Endothelial cell (in vitro differentiated cells): ENCODE measurements at regions not wholly inside any gene's neighbourhood (a gene's known extent, or its start where the extent isn't known, plus 50 kb on each side); places are given as distances from the start of the nearest gene placed in this dataset.

Source experiments
- DNase-seq: peaks from one replicate; pipeline ENCODE4 v3.0.0; 2021; ENCODE audit warnings: low spot score
- H3K27ac Mint-ChIP-seq: one replicate; pipeline ENCODE4 v1.8.0; 2021; ENCODE audit warnings: mixed read lengths, inconsistent platforms; ENCODE audit not compliant: unreplicated experiment
- H3K27me3 Mint-ChIP-seq: one replicate; pipeline ENCODE4 v1.8.0; 2021; ENCODE audit warnings: mild to moderate bottlenecking, moderate library complexity, mixed read lengths, inconsistent platforms; ENCODE audit not compliant: unreplicated experiment
- H3K36me3 Mint-ChIP-seq: one replicate; pipeline ENCODE4 v1.8.0; 2021; ENCODE audit warnings: mild to moderate bottlenecking, low read depth, mixed read lengths, inconsistent platforms; ENCODE audit not compliant: unreplicated experiment
- H3K4me1 Mint-ChIP-seq: one replicate; pipeline ENCODE4 v1.8.0; 2021; ENCODE audit warnings: mild to moderate bottlenecking, mixed read lengths, inconsistent platforms; ENCODE audit not compliant: unreplicated experiment
- H3K4me3 Mint-ChIP-seq: one replicate; pipeline ENCODE4 v1.8.0; 2021; ENCODE audit warnings: mild to moderate bottlenecking, mixed read lengths, inconsistent platforms; ENCODE audit not compliant: unreplicated experiment
- H3K9me3 Mint-ChIP-seq: one replicate; pipeline ENCODE4 v1.8.0; 2021; ENCODE audit warnings: mixed read lengths, inconsistent platforms; ENCODE audit not compliant: unreplicated experiment
- TF ChIP-seq, protein P1 (sequence below): fragments of 200-600 bp; sonication (generic); IDR thresholded peaks from one replicate; pipeline ENCODE4 v1.5.0; 2021; ENCODE audit warnings: antibody characterized with exemption; ENCODE audit not compliant: unreplicated experiment

GRCh38 chr20:22703843-22704242, 119.5 kb upstream of the FOXA2 start:
- TF ChIP-seq, protein P1, sequence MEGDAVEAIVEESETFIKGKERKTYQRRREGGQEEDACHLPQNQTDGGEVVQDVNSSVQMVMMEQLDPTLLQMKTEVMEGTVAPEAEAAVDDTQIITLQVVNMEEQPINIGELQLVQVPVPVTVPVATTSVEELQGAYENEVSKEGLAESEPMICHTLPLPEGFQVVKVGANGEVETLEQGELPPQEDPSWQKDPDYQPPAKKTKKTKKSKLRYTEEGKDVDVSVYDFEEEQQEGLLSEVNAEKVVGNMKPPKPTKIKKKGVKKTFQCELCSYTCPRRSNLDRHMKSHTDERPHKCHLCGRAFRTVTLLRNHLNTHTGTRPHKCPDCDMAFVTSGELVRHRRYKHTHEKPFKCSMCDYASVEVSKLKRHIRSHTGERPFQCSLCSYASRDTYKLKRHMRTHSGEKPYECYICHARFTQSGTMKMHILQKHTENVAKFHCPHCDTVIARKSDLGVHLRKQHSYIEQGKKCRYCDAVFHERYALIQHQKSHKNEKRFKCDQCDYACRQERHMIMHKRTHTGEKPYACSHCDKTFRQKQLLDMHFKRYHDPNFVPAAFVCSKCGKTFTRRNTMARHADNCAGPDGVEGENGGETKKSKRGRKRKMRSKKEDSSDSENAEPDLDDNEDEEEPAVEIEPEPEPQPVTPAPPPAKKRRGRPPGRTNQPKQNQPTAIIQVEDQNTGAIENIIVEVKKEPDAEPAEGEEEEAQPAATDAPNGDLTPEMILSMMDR: no peak
- Mint-ChIP-seq H3K4me1 (no peaks in the 10 kb centered on the region), H3K9me3 (no peaks in the 10 kb centered on the region), H3K4me3 (no peak overlapping the region), H3K27ac (no peak overlapping the region), H3K27me3 (peaks cover 1% of the 10 kb centered on the region), H3K36me3 (no peaks in the 10 kb centered on the region)
- no peak for DNase-seq

- Mint-ChIP-seq H3K27me3 (peaks cover 1% of the 10 kb centered on the region), H3K27ac (no peak overlapping the region)
- TF ChIP-seq, protein P1: no peak
Measured at GRCh38 chr20:22711971-22712755, 127.8 kb upstream of the FOXA2 start.

GRCh38 chr20:22716821-22717351, 132.5 kb upstream of the FOXA2 start:
- H3K27me3 Mint-ChIP-seq: no peaks in the 10 kb centered on the region
- peaks cover 12% of the 10 kb centered on the region for H3K4me1 Mint-ChIP-seq
- no peak overlapping the region for H3K4me3 Mint-ChIP-seq
- H3K27ac Mint-ChIP-seq: no peak overlapping the region
- DNase-seq: no peak
- no peaks in the 10 kb centered on the region for H3K36me3 Mint-ChIP-seq
- TF ChIP-seq, protein P1: no peak
- H3K9me3 Mint-ChIP-seq: no peaks in the 10 kb centered on the region

More at GRCh38 chr20:22711971-22712755, 127.8 kb upstream of the FOXA2 start:
- H3K4me1 Mint-ChIP-seq: no peaks in the 10 kb centered on the region
- DNase-seq: no peak
- H3K36me3 Mint-ChIP-seq: no peaks in the 10 kb centered on the region
- no peaks in the 10 kb centered on the region for H3K9me3 Mint-ChIP-seq
- no peak overlapping the region for H3K4me3 Mint-ChIP-seq

GRCh38 chr20:22717466-22717865, 133.1 kb upstream of the FOXA2 start:
- Mint-ChIP-seq H3K9me3 (no peaks in the 10 kb centered on the region), H3K27ac (no peak overlapping the region), H3K4me3 (no peak overlapping the region), H3K4me1 (peaks cover 12% of the 10 kb centered on the region), H3K36me3 (no peaks in the 10 kb centered on the region), H3K27me3 (no peaks in the 10 kb centered on the region)
- TF ChIP-seq, protein P1: no peak
- no peak for DNase-seq

- TF ChIP-seq, protein P1: no peak
- Mint-ChIP-seq H3K27ac (no peak overlapping the region), H3K36me3 (no peaks in the 10 kb centered on the region), H3K4me3 (no peak overlapping the region), H3K4me1 (peaks cover 15% of the 10 kb centered on the region), H3K9me3 (no peaks in the 10 kb centered on the region), H3K27me3 (no peaks in the 10 kb centered on the region)
- no peak for DNase-seq
Measured at GRCh38 chr20:22719167-22719591, 134.8 kb upstream of the FOXA2 start.
